NCI-H1436 treated with DMSO at 0.1 percent for 48 hours (cell line): ENCODE measurements at regions not wholly inside any gene's neighbourhood (a gene's known extent, or its start where the extent isn't known, plus 50 kb on each side); places are given as distances from the start of the nearest gene placed in this dataset.
"Not testable (repeated sequence)": the region's sequence is repeated elsewhere in the genome, so short reads cannot be mapped to it uniquely, and the experiment has no call there.

Source experiments
- DNase-seq: peaks from one replicate; lab custom pipeline; 2025; lab: John Stamatoyannopoulos, UW

GRCh38 chr2:122651780-122652179 lies 896.3 kb downstream of the TSN start:
- DNase-seq: no peak

- DNase-seq: no peak
Observed at GRCh38 chr2:122652670-122653069, 897.2 kb downstream of the TSN start.

- no peak for DNase-seq
Observed at GRCh38 chr2:122656403-122656802, 901.0 kb downstream of the TSN start.

- no peak for DNase-seq
Observed at GRCh38 chr2:122660786-122661634, 905.6 kb downstream of the TSN start.

GRCh38 chr2:122663620-122664019 lies 908.2 kb downstream of the TSN start:
- no peak for DNase-seq

GRCh38 chr2:122669627-122670026 lies 914.2 kb downstream of the TSN start:
- DNase-seq: no peak

- DNase-seq: peak; percentile 93
Observed at GRCh38 chr2:122670897-122671296, 915.4 kb downstream of the TSN start.

GRCh38 chr2:122680662-122681061 lies 925.2 kb downstream of the TSN start:
- DNase-seq: no peak

- DNase-seq: no peak
Observed at GRCh38 chr2:122681626-122682025, 926.2 kb downstream of the TSN start.

- no peak for DNase-seq
Observed at GRCh38 chr2:122682356-122682755, 926.9 kb downstream of the TSN start.

- no peak for DNase-seq
Observed at GRCh38 chr2:122683018-122683417, 927.6 kb downstream of the TSN start.

- peak; percentile 77 for DNase-seq
Observed at GRCh38 chr2:122692400-122693083, 937.1 kb downstream of the TSN start.

- DNase-seq: no peak
Observed at GRCh38 chr2:122697415-122697814, 942.0 kb downstream of the TSN start.

- no peak for DNase-seq
Observed at GRCh38 chr2:122703676-122704075, 948.2 kb downstream of the TSN start.

- DNase-seq: no peak
Observed at GRCh38 chr2:122704109-122704563, 948.7 kb downstream of the TSN start.

GRCh38 chr2:122705746-122706145 lies 950.3 kb downstream of the TSN start:
- no peak for DNase-seq

GRCh38 chr2:122706757-122707223 lies 951.3 kb downstream of the TSN start:
- no peak for DNase-seq

- DNase-seq: no peak
Observed at GRCh38 chr2:122707224-122707824, 951.9 kb downstream of the TSN start.

- DNase-seq: no peak
Observed at GRCh38 chr2:122710049-122710448, 954.6 kb downstream of the TSN start.

GRCh38 chr2:122713800-122714199 lies 958.3 kb downstream of the TSN start:
- DNase-seq: no peak

- not testable (repeated sequence) for DNase-seq
Observed at GRCh38 chr2:122720822-122721221, 965.4 kb downstream of the TSN start.

GRCh38 chr2:122734766-122735424 lies 979.4 kb downstream of the TSN start:
- DNase-seq: no peak
